Mesodermal cell (in vitro differentiated cells): ENCODE measurements at regions not wholly inside any gene's neighbourhood (a gene's known extent, or its start where the extent isn't known, plus 50 kb on each side); places are given as distances from the start of the nearest gene placed in this dataset.
A peak's percentile ranks its signal among the peaks of the same experiment; 100 is the strongest.
"Not testable (repeated sequence)": the region's sequence is repeated elsewhere in the genome, so short reads cannot be mapped to it uniquely, and the experiment has no call there.

ENCODE experiments used
- H3K27ac ChIP-seq: 2 replicates; pipeline ENCODE4 v1.7.0; 2013; ENCODE audit warnings: mild to moderate bottlenecking, low read depth, low read length, moderate library complexity; ENCODE audit not compliant: severe bottlenecking
- H3K36me3 ChIP-seq: 2 replicates; pipeline ENCODE4 v1.7.1; 2013; ENCODE audit warnings: mild to moderate bottlenecking, low read length, moderate library complexity; ENCODE audit not compliant: control insufficient read depth, insufficient read depth
- H3K4me1 ChIP-seq: one replicate; pipeline ENCODE4 v1.7.1; 2013; ENCODE audit warnings: mild to moderate bottlenecking, low read length; ENCODE audit not compliant: insufficient read depth, control insufficient read depth, poor library complexity, severe bottlenecking
- H3K4me3 ChIP-seq: 2 replicates; pipeline ENCODE4 v1.7.0; 2013; ENCODE audit warnings: low read length, control low read depth, mild to moderate bottlenecking; ENCODE audit not compliant: insufficient read depth, poor library complexity, severe bottlenecking; ENCODE audit errors: extremely low read depth
- H3K9me3 ChIP-seq: 2 replicates; pipeline ENCODE4 v1.7.1; 2013; ENCODE audit warnings: mild to moderate bottlenecking, low read length, moderate library complexity; ENCODE audit not compliant: control insufficient read depth
- WGBS, 2 experiments: methylation state at CpG; one replicate each; pipeline ENCODE4 v1.1.5; 2013; ENCODE audit warnings: missing lambda C conversion rate in 2 of 2; ENCODE audit not compliant: insufficient coverage in 2 of 2; 5-methylcytosine and 5-hydroxymethylcytosine counted together

GRCh38 chr13:76667551-76667950 is 218.7 kb downstream of the KCTD12 start:
- Histone ChIP-seq H3K4me3 (no peak overlapping the region), H3K27ac (peak overlapping the region; percentile 1), H3K4me1 (peaks cover 11% of the 10 kb centered on the region), H3K36me3 (no peaks in the 10 kb centered on the region), H3K9me3 (no peaks in the 10 kb centered on the region)

- WGBS, 2 experiments = 100% methylated on average over 1 of the region's 4 CpGs; no CpG with 5 or more reads in 1 of the 2 experiments
- Histone ChIP-seq H3K9me3 (no peaks in the 10 kb centered on the region), H3K27ac (no peak overlapping the region), H3K36me3 (no peaks in the 10 kb centered on the region), H3K4me3 (no peak overlapping the region), H3K4me1 (peaks cover 8% of the 10 kb centered on the region)
These were observed 222.4 kb downstream of the KCTD12 start for GRCh38 chr13:76663592-76664335.

GRCh38 chr13:76659074-76659473 is 227.1 kb downstream of the KCTD12 start:
- not testable (repeated sequence) for H3K27ac ChIP-seq, H3K4me3 ChIP-seq, H3K9me3 ChIP-seq, H3K36me3 ChIP-seq, H3K4me1 ChIP-seq
- WGBS, 2 experiments = 91 to 97% methylated on average over 5 to 6 of the region's 7 CpGs

GRCh38 chr13:76656500-76656899 is 229.7 kb downstream of the KCTD12 start:
- no peak overlapping the region for H3K4me3 ChIP-seq
- no peak overlapping the region for H3K27ac ChIP-seq
- no peaks in the 10 kb centered on the region for H3K36me3 ChIP-seq
- H3K4me1 ChIP-seq = no peaks in the 10 kb centered on the region
- no CpG with 5 or more reads among the region's 4 CpGs for WGBS, 2 experiments
- no peaks in the 10 kb centered on the region for H3K9me3 ChIP-seq

- no peaks in the 10 kb centered on the region for H3K9me3 ChIP-seq
- no peaks in the 10 kb centered on the region for H3K36me3 ChIP-seq
- no peak overlapping the region for H3K4me3 ChIP-seq
- no peak overlapping the region for H3K27ac ChIP-seq
- no peaks in the 10 kb centered on the region for H3K4me1 ChIP-seq
- WGBS, 2 experiments = no CpG with 5 or more reads among the region's 2 CpGs
These were observed 230.1 kb downstream of the KCTD12 start for GRCh38 chr13:76656056-76656455.

GRCh38 chr13:76654263-76654662 is 231.9 kb downstream of the KCTD12 start:
- Histone ChIP-seq H3K4me3 (no peak overlapping the region), H3K27ac (no peak overlapping the region), H3K4me1 (no peaks in the 10 kb centered on the region), H3K9me3 (no peaks in the 10 kb centered on the region), H3K36me3 (no peaks in the 10 kb centered on the region)
- 83 to 87% methylated on average over 2 of the region's 2 CpGs for WGBS, 2 experiments

- WGBS, 2 experiments = no CpG with 5 or more reads among the region's 1 CpG
- H3K9me3 ChIP-seq = no peaks in the 10 kb centered on the region
- no peaks in the 10 kb centered on the region for H3K36me3 ChIP-seq
- no peak overlapping the region for H3K27ac ChIP-seq
- no peaks in the 10 kb centered on the region for H3K4me1 ChIP-seq
- H3K4me3 ChIP-seq = no peak overlapping the region
These were observed 234.9 kb downstream of the KCTD12 start for GRCh38 chr13:76651286-76651685.

GRCh38 chr13:76647550-76647949 is 238.7 kb downstream of the KCTD12 start:
- Histone ChIP-seq H3K4me1 (no peaks in the 10 kb centered on the region), H3K36me3 (no peaks in the 10 kb centered on the region), H3K9me3 (no peaks in the 10 kb centered on the region), H3K4me3 (no peak overlapping the region), H3K27ac (no peak overlapping the region)
- 92 to 100% methylated on average over 1 to 3 of the region's 3 CpGs for WGBS, 2 experiments

- H3K4me3 ChIP-seq = no peak overlapping the region
- H3K9me3 ChIP-seq = no peaks in the 10 kb centered on the region
- no peaks in the 10 kb centered on the region for H3K4me1 ChIP-seq
- no peak overlapping the region for H3K27ac ChIP-seq
- H3K36me3 ChIP-seq = no peaks in the 10 kb centered on the region
- 88 to 100% methylated on average over 1 of the region's 2 CpGs for WGBS, 2 experiments
These were observed 239.3 kb downstream of the KCTD12 start for GRCh38 chr13:76646946-76647345.

- no peaks in the 10 kb centered on the region for H3K36me3 ChIP-seq
- no peak overlapping the region for H3K4me3 ChIP-seq
- H3K9me3 ChIP-seq = no peaks in the 10 kb centered on the region
- WGBS, 2 experiments = 85% methylated on average over 2 of the region's 2 CpGs; no CpG with 5 or more reads in 1 of the 2 experiments
- H3K4me1 ChIP-seq = no peaks in the 10 kb centered on the region
- no peak overlapping the region for H3K27ac ChIP-seq
These were observed 240.6 kb downstream of the KCTD12 start for GRCh38 chr13:76645632-76646031.

- Histone ChIP-seq H3K36me3 (no peaks in the 10 kb centered on the region), H3K9me3 (no peaks in the 10 kb centered on the region), H3K27ac (no peak overlapping the region), H3K4me1 (no peaks in the 10 kb centered on the region), H3K4me3 (no peak overlapping the region)
- no CpG with 5 or more reads among the region's 1 CpG for WGBS, 2 experiments
These were observed 241.3 kb downstream of the KCTD12 start for GRCh38 chr13:76644906-76645305.
